ENCODE measurements at regions not wholly inside any gene's neighbourhood (a gene's known extent, or its start where the extent isn't known, plus 50 kb on each side); places are given as distances from the start of the nearest gene placed in this dataset.
A peak's percentile ranks its signal among the peaks of the same experiment; 100 is the strongest.

- H3K36me3 Mint-ChIP-seq, result no peaks in the 10 kb centered on the region
- H3K27ac Mint-ChIP-seq, result no peak overlapping the region
- WGBS (ENCODE audit: insufficient coverage), result no CpG with 5 or more reads among the region's 1 CpG
- DNase-seq (no peak), ATAC-seq (replicated peaks in 1 of 4) (no peak)
- Histone ChIP-seq H3K27me3 (replicated peaks in 1 of 2; ENCODE audit: control insufficient read depth in 2 of 2, extremely low read depth in 1 of 2, insufficient read depth in 2 of 2, low read length in 1 of 2) (no peaks in the 10 kb centered on the region), H3K36me3 (ENCODE audit: control insufficient read depth in 2 of 2, extremely low read depth in 1 of 2, insufficient read depth in 1 of 2, low read length in 1 of 2) (no peaks in the 10 kb centered on the region), H3K9me3 (no peaks in the 10 kb centered on the region), H3K4me3 (ENCODE audit: control insufficient read depth in 1 of 2, extremely low read depth in 1 of 2, low read length in 1 of 2) (no peak overlapping the region), H3K27ac (ENCODE audit: low read length) (no peak overlapping the region), H3K4me1 (ENCODE audit: control insufficient read depth in 1 of 2, extremely low read depth in 1 of 2, insufficient read depth in 2 of 2, low read length in 2 of 2) (no peaks in the 10 kb centered on the region)
- H3K9me3 Mint-ChIP-seq, result peaks cover 0 to 7% (median 0%) of the 10 kb centered on the region in 3 donors
- ChIA-PET POLR2A (no interaction called here), CTCF (no interaction called here)
- H3K27me3 Mint-ChIP-seq, result no peaks in the 10 kb centered on the region
- no peak overlapping the region for H3K4me3 Mint-ChIP-seq
- H3K4me1 Mint-ChIP-seq, result no peaks in the 10 kb centered on the region
Measured at GRCh38 chr7:20466543-20467021, 135.9 kb downstream of the ITGB8 start.

- ATAC-seq (replicated peaks in 1 of 4), result no peak
- DNase-seq, result no peak
- WGBS (ENCODE audit: insufficient coverage), result no CpG with 5 or more reads among the region's 1 CpG
- no peaks in the 10 kb centered on the region for H3K4me1 ChIP-seq (ENCODE audit: control insufficient read depth in 1 of 2, extremely low read depth in 1 of 2, insufficient read depth in 2 of 2, low read length in 2 of 2)
- Mint-ChIP-seq H3K27ac (no peak overlapping the region), H3K4me1 (no peaks in the 10 kb centered on the region), H3K9me3 (peaks cover 0 to 4% (median 0%) of the 10 kb centered on the region in 3 donors), H3K27me3 (no peaks in the 10 kb centered on the region), H3K4me3 (no peak overlapping the region), H3K36me3 (no peaks in the 10 kb centered on the region)
- ChIA-PET POLR2A (no interaction called here), CTCF (no interaction called here)
- no peaks in the 10 kb centered on the region for H3K36me3 ChIP-seq (ENCODE audit: control insufficient read depth in 2 of 2, extremely low read depth in 1 of 2, insufficient read depth in 1 of 2, low read length in 1 of 2)
- no peak overlapping the region for H3K4me3 ChIP-seq (ENCODE audit: control insufficient read depth in 1 of 2, extremely low read depth in 1 of 2, low read length in 1 of 2)
- no peaks in the 10 kb centered on the region for H3K9me3 ChIP-seq
- no peaks in the 10 kb centered on the region for H3K27me3 ChIP-seq (replicated peaks in 1 of 2; ENCODE audit: control insufficient read depth in 2 of 2, extremely low read depth in 1 of 2, insufficient read depth in 2 of 2, low read length in 1 of 2)
- H3K27ac ChIP-seq (ENCODE audit: low read length), result no peak overlapping the region
Measured at GRCh38 chr7:20470082-20470481, 139.4 kb downstream of the ITGB8 start.

- no CpG with 5 or more reads among the region's 1 CpG for WGBS (ENCODE audit: insufficient coverage)
- peak in 2 of 35 experiments; percentile 2 to 6 for DNase-seq
- H3K27ac Mint-ChIP-seq, result no peak overlapping the region
Measured at GRCh38 chr7:20470726-20471125, 140.0 kb downstream of the ITGB8 start.

GRCh38 chr7:20474249-20474648 lies 141.2 kb upstream of the ABCB5 start:
- ChIA-PET POLR2A (no interaction called here), CTCF (interaction anchor here in 1 of 2 donors (0.6 kb wide), 1 partner anchor 30 kb away, joined by 3 read pairs; no protein-coding TSS in a partner anchor)
- no peak overlapping the region for H3K27ac ChIP-seq (ENCODE audit: low read length)
- ATAC-seq (replicated peaks in 1 of 4) (no peak), DNase-seq (no peak)
- no peak overlapping the region for H3K4me3 ChIP-seq (ENCODE audit: control insufficient read depth in 1 of 2, extremely low read depth in 1 of 2, low read length in 1 of 2)
- H3K9me3 Mint-ChIP-seq, result peaks cover 0 to 3% (median 0%) of the 10 kb centered on the region in 3 donors
- no peaks in the 10 kb centered on the region for H3K36me3 Mint-ChIP-seq
- no peaks in the 10 kb centered on the region for H3K27me3 Mint-ChIP-seq
- no peaks in the 10 kb centered on the region for H3K27me3 ChIP-seq (replicated peaks in 1 of 2; ENCODE audit: control insufficient read depth in 2 of 2, extremely low read depth in 1 of 2, insufficient read depth in 2 of 2, low read length in 1 of 2)
- H3K4me3 Mint-ChIP-seq, result no peak overlapping the region
- no peaks in the 10 kb centered on the region for H3K36me3 ChIP-seq (ENCODE audit: control insufficient read depth in 2 of 2, extremely low read depth in 1 of 2, insufficient read depth in 1 of 2, low read length in 1 of 2)
- no peaks in the 10 kb centered on the region for H3K9me3 ChIP-seq
- no peaks in the 10 kb centered on the region for H3K4me1 ChIP-seq (ENCODE audit: control insufficient read depth in 1 of 2, extremely low read depth in 1 of 2, insufficient read depth in 2 of 2, low read length in 2 of 2)
- H3K27ac Mint-ChIP-seq, result no peak overlapping the region
- WGBS (ENCODE audit: insufficient coverage), result 100% methylated on average over 1 of the region's 2 CpGs
- H3K4me1 Mint-ChIP-seq, result no peaks in the 10 kb centered on the region

More at GRCh38 chr7:20470726-20471125, 140.0 kb downstream of the ITGB8 start:
- no peak overlapping the region for H3K4me3 Mint-ChIP-seq
- ChIA-PET POLR2A (no interaction called here), CTCF (no interaction called here)
- Histone ChIP-seq H3K27me3 (replicated peaks in 1 of 2; ENCODE audit: control insufficient read depth in 2 of 2, extremely low read depth in 1 of 2, insufficient read depth in 2 of 2, low read length in 1 of 2) (no peaks in the 10 kb centered on the region), H3K27ac (ENCODE audit: low read length) (no peak overlapping the region), H3K4me1 (ENCODE audit: control insufficient read depth in 1 of 2, extremely low read depth in 1 of 2, insufficient read depth in 2 of 2, low read length in 2 of 2) (no peaks in the 10 kb centered on the region), H3K4me3 (ENCODE audit: control insufficient read depth in 1 of 2, extremely low read depth in 1 of 2, low read length in 1 of 2) (no peak overlapping the region), H3K36me3 (ENCODE audit: control insufficient read depth in 2 of 2, extremely low read depth in 1 of 2, insufficient read depth in 1 of 2, low read length in 1 of 2) (no peaks in the 10 kb centered on the region), H3K9me3 (no peaks in the 10 kb centered on the region)
- peaks cover 0 to 3% (median 0%) of the 10 kb centered on the region in 3 donors for H3K9me3 Mint-ChIP-seq
- no peaks in the 10 kb centered on the region for H3K4me1 Mint-ChIP-seq
- no peaks in the 10 kb centered on the region for H3K27me3 Mint-ChIP-seq
- no peak for ATAC-seq (replicated peaks in 1 of 4)
- no peaks in the 10 kb centered on the region for H3K36me3 Mint-ChIP-seq

GRCh38 chr7:20475756-20476155 lies 139.7 kb upstream of the ABCB5 start:
- H3K27ac Mint-ChIP-seq, result no peak overlapping the region
- ATAC-seq (replicated peaks in 1 of 4), result no peak
- H3K4me3 Mint-ChIP-seq, result no peak overlapping the region
- Histone ChIP-seq H3K4me1 (ENCODE audit: control insufficient read depth in 1 of 2, extremely low read depth in 1 of 2, insufficient read depth in 2 of 2, low read length in 2 of 2) (no peaks in the 10 kb centered on the region), H3K4me3 (ENCODE audit: control insufficient read depth in 1 of 2, extremely low read depth in 1 of 2, low read length in 1 of 2) (no peak overlapping the region), H3K36me3 (ENCODE audit: control insufficient read depth in 2 of 2, extremely low read depth in 1 of 2, insufficient read depth in 1 of 2, low read length in 1 of 2) (no peaks in the 10 kb centered on the region), H3K27ac (ENCODE audit: low read length) (no peak overlapping the region), H3K9me3 (no peaks in the 10 kb centered on the region), H3K27me3 (replicated peaks in 1 of 2; ENCODE audit: control insufficient read depth in 2 of 2, extremely low read depth in 1 of 2, insufficient read depth in 2 of 2, low read length in 1 of 2) (no peaks in the 10 kb centered on the region)
- no peaks in the 10 kb centered on the region for H3K9me3 Mint-ChIP-seq
- CTCF ChIA-PET, result no interaction called here
- POLR2A ChIA-PET, result no interaction called here
- H3K36me3 Mint-ChIP-seq, result no peaks in the 10 kb centered on the region
- no peaks in the 10 kb centered on the region for H3K27me3 Mint-ChIP-seq
- no peak for DNase-seq
- H3K4me1 Mint-ChIP-seq, result no peaks in the 10 kb centered on the region

GRCh38 chr7:20477067-20477466 lies 138.4 kb upstream of the ABCB5 start:
- no peak for DNase-seq
- H3K36me3 ChIP-seq (ENCODE audit: control insufficient read depth in 2 of 2, extremely low read depth in 1 of 2, insufficient read depth in 1 of 2, low read length in 1 of 2), result no peaks in the 10 kb centered on the region

GRCh38 chr7:20479706-20480105 lies 135.8 kb upstream of the ABCB5 start:
- no peaks in the 10 kb centered on the region for H3K36me3 Mint-ChIP-seq
- H3K27ac Mint-ChIP-seq, result no peak overlapping the region
- Histone ChIP-seq H3K9me3 (no peaks in the 10 kb centered on the region), H3K4me1 (ENCODE audit: control insufficient read depth in 1 of 2, extremely low read depth in 1 of 2, insufficient read depth in 2 of 2, low read length in 2 of 2) (no peaks in the 10 kb centered on the region), H3K36me3 (ENCODE audit: control insufficient read depth in 2 of 2, extremely low read depth in 1 of 2, insufficient read depth in 1 of 2, low read length in 1 of 2) (no peaks in the 10 kb centered on the region), H3K4me3 (ENCODE audit: control insufficient read depth in 1 of 2, extremely low read depth in 1 of 2, low read length in 1 of 2) (no peak overlapping the region), H3K27me3 (replicated peaks in 1 of 2; ENCODE audit: control insufficient read depth in 2 of 2, extremely low read depth in 1 of 2, insufficient read depth in 2 of 2, low read length in 1 of 2) (no peaks in the 10 kb centered on the region), H3K27ac (ENCODE audit: low read length) (no peak overlapping the region)
- H3K4me1 Mint-ChIP-seq, result no peaks in the 10 kb centered on the region
- ChIA-PET POLR2A (no interaction called here), CTCF (no interaction called here)
- ATAC-seq (replicated peaks in 1 of 4) (no peak), DNase-seq (no peak)
- H3K9me3 Mint-ChIP-seq, result no peaks in the 10 kb centered on the region
- H3K4me3 Mint-ChIP-seq, result no peak overlapping the region
- H3K27me3 Mint-ChIP-seq, result no peaks in the 10 kb centered on the region

More at GRCh38 chr7:20477067-20477466, 138.4 kb upstream of the ABCB5 start:
- POLR2A ChIA-PET, result no interaction called here
- no peak overlapping the region for H3K4me3 Mint-ChIP-seq
- H3K36me3 Mint-ChIP-seq, result no peaks in the 10 kb centered on the region
- ATAC-seq (replicated peaks in 1 of 4), result no peak
- H3K4me1 Mint-ChIP-seq, result no peaks in the 10 kb centered on the region
- no peak overlapping the region for H3K27ac Mint-ChIP-seq
- no CpG with 5 or more reads among the region's 1 CpG for WGBS (ENCODE audit: insufficient coverage)
- H3K4me3 ChIP-seq (ENCODE audit: control insufficient read depth in 1 of 2, extremely low read depth in 1 of 2, low read length in 1 of 2), result no peak overlapping the region
- no peaks in the 10 kb centered on the region for H3K27me3 ChIP-seq (replicated peaks in 1 of 2; ENCODE audit: control insufficient read depth in 2 of 2, extremely low read depth in 1 of 2, insufficient read depth in 2 of 2, low read length in 1 of 2)
- H3K9me3 Mint-ChIP-seq, result no peaks in the 10 kb centered on the region
- H3K27me3 Mint-ChIP-seq, result no peaks in the 10 kb centered on the region
- no peak overlapping the region for H3K27ac ChIP-seq (ENCODE audit: low read length)
- CTCF ChIA-PET, result no interaction called here
- H3K4me1 ChIP-seq (ENCODE audit: control insufficient read depth in 1 of 2, extremely low read depth in 1 of 2, insufficient read depth in 2 of 2, low read length in 2 of 2), result no peaks in the 10 kb centered on the region
- no peaks in the 10 kb centered on the region for H3K9me3 ChIP-seq
